Vagina (tissue), 2 donors: ENCODE measurements at regions not wholly inside any gene's neighbourhood (a gene's known extent, or its start where the extent isn't known, plus 50 kb on each side); places are given as distances from the start of the nearest gene placed in this dataset.
"Not testable (repeated sequence)": the region's sequence is repeated elsewhere in the genome, so short reads cannot be mapped to it uniquely, and the experiment has no call there.

Source experiments
- DNase-seq, 2 donors: peaks; one replicate each; pipeline ENCODE4 v3.0.0-alpha.2; 2017; ENCODE audit errors: extremely low spot score in 2 of 2
- H3K27ac ChIP-seq: fragments of 200-600 bp; sonication (generic); one replicate; pipeline ENCODE4 v1.5.1; 2019
- H3K27me3 ChIP-seq: fragments of 200-600 bp; sonication (generic); one replicate; pipeline ENCODE4 v1.5.1; 2019
- H3K36me3 ChIP-seq, 2 donors: fragments of 200-600 bp; sonication (generic); one replicate each; pipeline ENCODE4 v1.5.1; 2017 to 2019
- H3K4me1 ChIP-seq: fragments of 200-600 bp; sonication (generic); one replicate; pipeline ENCODE4 v1.5.1; 2019
- H3K4me3 ChIP-seq, 2 donors: fragments of 200-600 bp; sonication (generic); 1 replicate in 1 of 2; 2 replicates in 1 of 2; pipeline ENCODE4 v1.5.1; 2016 to 2019
- H3K9me3 ChIP-seq: fragments of 200-600 bp; sonication (generic); one replicate; pipeline ENCODE4 v1.5.1; 2019
- POLR2A ChIP-seq, 2 donors: fragments of 450-650 bp; IDR thresholded peaks; one replicate each; pipeline ENCODE4 v1.6.1; 2017; ENCODE audit warnings: antibody characterized with exemption in 2 of 2, mild to moderate bottlenecking in 2 of 2, moderate library complexity in 2 of 2
- POLR2AphosphoS5 ChIP-seq, 2 donors: sonication (generic); formaldehyde crosslinking; IDR thresholded peaks; one replicate each; pipeline ENCODE4 v1.9.0; 2017; ENCODE audit warnings: antibody characterized with exemption in 2 of 2, mild to moderate bottlenecking in 2 of 2, low read depth in 1 of 2; ENCODE audit not compliant: insufficient read depth in 1 of 2
- intact Hi-C: fragments of 100-400 bp; cut with DNase I; formaldehyde crosslinking; loops from one replicate; pipeline ENCODE4 v1.15.1; 2023
- TF ChIP-seq, protein P1 (sequence below), 3 experiments: fragments of 450-650 bp in 2 of 3; fragments of 200-600 bp in 1 of 3; sonication (generic) in 1 of 3; IDR thresholded peaks; one replicate each; pipeline ENCODE4 v1.5.1; 2017 to 2019; ENCODE audit warnings: antibody characterized with exemption in 3 of 3, mild to moderate bottlenecking in 2 of 3, moderate library complexity in 2 of 3

GRCh38 chr5:62767650-62768049, 189.0 kb downstream of the LRRC70 start:
- H3K9me3 ChIP-seq = no peaks in the 10 kb centered on the region
- no peak overlapping the region for H3K27ac ChIP-seq
- no peaks in the 10 kb centered on the region for H3K36me3 ChIP-seq
- no peak for DNase-seq
- H3K4me3 ChIP-seq = no peak overlapping the region
- intact Hi-C loops = no loop called here
- no peaks in the 10 kb centered on the region for H3K27me3 ChIP-seq
- TF ChIP-seq POLR2A (IDR thresholded peaks at IDR 0.05) (no peak), POLR2AphosphoS5 (IDR thresholded peaks at IDR 0.05; ENCODE audit: insufficient read depth in 1 of 2, low read depth in 1 of 2) (no peak)
- TF ChIP-seq, protein P1, sequence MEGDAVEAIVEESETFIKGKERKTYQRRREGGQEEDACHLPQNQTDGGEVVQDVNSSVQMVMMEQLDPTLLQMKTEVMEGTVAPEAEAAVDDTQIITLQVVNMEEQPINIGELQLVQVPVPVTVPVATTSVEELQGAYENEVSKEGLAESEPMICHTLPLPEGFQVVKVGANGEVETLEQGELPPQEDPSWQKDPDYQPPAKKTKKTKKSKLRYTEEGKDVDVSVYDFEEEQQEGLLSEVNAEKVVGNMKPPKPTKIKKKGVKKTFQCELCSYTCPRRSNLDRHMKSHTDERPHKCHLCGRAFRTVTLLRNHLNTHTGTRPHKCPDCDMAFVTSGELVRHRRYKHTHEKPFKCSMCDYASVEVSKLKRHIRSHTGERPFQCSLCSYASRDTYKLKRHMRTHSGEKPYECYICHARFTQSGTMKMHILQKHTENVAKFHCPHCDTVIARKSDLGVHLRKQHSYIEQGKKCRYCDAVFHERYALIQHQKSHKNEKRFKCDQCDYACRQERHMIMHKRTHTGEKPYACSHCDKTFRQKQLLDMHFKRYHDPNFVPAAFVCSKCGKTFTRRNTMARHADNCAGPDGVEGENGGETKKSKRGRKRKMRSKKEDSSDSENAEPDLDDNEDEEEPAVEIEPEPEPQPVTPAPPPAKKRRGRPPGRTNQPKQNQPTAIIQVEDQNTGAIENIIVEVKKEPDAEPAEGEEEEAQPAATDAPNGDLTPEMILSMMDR (IDR thresholded peaks at IDR 0.05) = no peak
- H3K4me1 ChIP-seq = no peaks in the 10 kb centered on the region

GRCh38 chr5:62767077-62767476, 188.5 kb downstream of the LRRC70 start:
- TF ChIP-seq POLR2AphosphoS5 (IDR thresholded peaks at IDR 0.05; ENCODE audit: insufficient read depth in 1 of 2, low read depth in 1 of 2) (no peak), POLR2A (IDR thresholded peaks at IDR 0.05) (no peak)
- TF ChIP-seq, protein P1 (IDR thresholded peaks at IDR 0.05) = no peak
- DNase-seq = no peak
- H3K27me3 ChIP-seq = no peaks in the 10 kb centered on the region
- H3K27ac ChIP-seq = no peak overlapping the region
- H3K36me3 ChIP-seq = no peaks in the 10 kb centered on the region
- H3K4me3 ChIP-seq = no peak overlapping the region
- H3K9me3 ChIP-seq = no peaks in the 10 kb centered on the region
- intact Hi-C loops = no loop called here
- no peaks in the 10 kb centered on the region for H3K4me1 ChIP-seq

GRCh38 chr5:62762503-62762902, 183.9 kb downstream of the LRRC70 start:
- intact Hi-C loops = no loop called here
- DNase-seq = no peak
- Histone ChIP-seq H3K9me3 (no peaks in the 10 kb centered on the region), H3K36me3 (no peaks in the 10 kb centered on the region), H3K4me3 (no peak overlapping the region), H3K4me1 (no peaks in the 10 kb centered on the region), H3K27ac (no peak overlapping the region), H3K27me3 (no peaks in the 10 kb centered on the region)
- TF ChIP-seq POLR2A (IDR thresholded peaks at IDR 0.05) (no peak), POLR2AphosphoS5 (IDR thresholded peaks at IDR 0.05; ENCODE audit: insufficient read depth in 1 of 2, low read depth in 1 of 2) (no peak)
- TF ChIP-seq, protein P1 (IDR thresholded peaks at IDR 0.05) = no peak

DNA sequence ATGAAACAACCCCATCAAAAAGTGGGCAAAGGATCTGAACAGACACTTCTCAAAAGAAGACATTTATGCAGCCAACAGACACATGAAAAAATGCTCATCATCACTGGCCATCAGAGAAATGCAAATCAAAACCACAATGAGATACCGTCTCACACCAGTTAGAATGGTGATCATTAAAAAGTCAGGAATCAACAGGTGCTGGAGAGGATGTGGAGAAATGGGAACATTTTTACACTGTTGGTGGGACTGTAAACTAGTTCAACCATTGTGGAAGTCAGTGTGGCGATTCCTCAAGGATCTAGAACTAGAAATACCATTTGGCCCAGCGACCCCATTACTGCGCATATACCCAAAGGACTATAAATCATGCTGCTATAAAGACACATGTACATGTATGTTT, 179.1 kb downstream of the LRRC70 start:
- DNase-seq, H3K27ac ChIP-seq, H3K27me3 ChIP-seq, H3K4me1 ChIP-seq, intact Hi-C loops, H3K9me3 ChIP-seq, H3K4me3 ChIP-seq, H3K36me3 ChIP-seq: not testable (repeated sequence)

- DNase-seq, H3K27ac ChIP-seq, H3K36me3 ChIP-seq, H3K27me3 ChIP-seq, intact Hi-C loops, H3K4me1 ChIP-seq, H3K9me3 ChIP-seq, H3K4me3 ChIP-seq: not testable (repeated sequence)
These were observed 174.4 kb downstream of the LRRC70 start for GRCh38 chr5:62752998-62753367.

GRCh38 chr5:62752056-62752997, 173.7 kb downstream of the LRRC70 start:
- H3K4me3 ChIP-seq, intact Hi-C loops, H3K27me3 ChIP-seq, H3K27ac ChIP-seq, H3K9me3 ChIP-seq, DNase-seq, H3K4me1 ChIP-seq, H3K36me3 ChIP-seq: not testable (repeated sequence)
